SU-DHL-6 (cell line): ENCODE measurements at regions not wholly inside any gene's neighbourhood (a gene's known extent, or its start where the extent isn't known, plus 50 kb on each side); places are given as distances from the start of the nearest gene placed in this dataset.

Experiments used
- H2AFZ ChIP-seq: fragments of 200-600 bp; sonication (generic); 2 replicates; pipeline ENCODE4 v1.6.1; 2014; ENCODE audit warnings: low read depth, mild to moderate bottlenecking, moderate library complexity, mixed read lengths, antibody characterized with exemption, low read length; ENCODE audit not compliant: severe bottlenecking
- H3F3A ChIP-seq: fragments of 200-600 bp; shearing (Covaris generic); 2 replicates; pipeline ENCODE4 v1.6.0; 2016; ENCODE audit warnings: antibody characterized with exemption, mild to moderate bottlenecking; ENCODE audit not compliant: insufficient read depth
- H3K27ac ChIP-seq: fragments of 200-600 bp; sonication (generic); 2 replicates; pipeline ENCODE4 v1.5.1; 2016; ENCODE audit warnings: low read depth, mild to moderate bottlenecking, low read length, moderate library complexity, mixed read lengths
- H3K27me3 ChIP-seq: fragments of 200-600 bp; sonication (generic), shearing (Covaris generic); 2 replicates; pipeline ENCODE4 v1.6.0; 2014; ENCODE audit warnings: mild to moderate bottlenecking, low read length
- H3K36me3 ChIP-seq: fragments of 200-600 bp; sonication (generic); 2 replicates; pipeline ENCODE4 v1.6.1; 2014; ENCODE audit warnings: mild to moderate bottlenecking, low read length, mixed read lengths
- H3K4me2 ChIP-seq: fragments of 300-600, 200-600 bp; shearing (Covaris generic), sonication (generic); 2 replicates; pipeline ENCODE4 v1.6.0; 2014; ENCODE audit warnings: low read length, low read depth, mild to moderate bottlenecking; ENCODE audit not compliant: poor library complexity, severe bottlenecking
- H3K4me3 ChIP-seq: fragments of 200-600 bp; sonication (generic); 2 replicates; pipeline ENCODE4 v1.5.1; 2014; ENCODE audit warnings: antibody characterized with exemption, low read length, mild to moderate bottlenecking, mixed read lengths; ENCODE audit not compliant: insufficient read depth, poor library complexity, severe bottlenecking
- H3K79me2 ChIP-seq: fragments of 200-600 bp; sonication (generic); 2 replicates; pipeline ENCODE4 v1.6.1; 2014; ENCODE audit warnings: mild to moderate bottlenecking, low read length, moderate library complexity; ENCODE audit not compliant: insufficient read depth
- H3K9ac ChIP-seq: fragments of 200-600 bp; sonication (generic); 2 replicates; pipeline ENCODE4 v1.7.0; 2014; ENCODE audit warnings: mild to moderate bottlenecking, low read length
- H3K9me2 ChIP-seq: fragments of 200-600 bp; sonication (generic); replicated peaks from 2 replicates; pipeline ENCODE4 v1.6.1; 2014; ENCODE audit warnings: low read length; ENCODE audit not compliant: insufficient read depth
- H3K9me3 ChIP-seq: fragments of 200-600 bp; sonication (generic); 2 replicates; pipeline ENCODE4 v1.6.1; 2014; ENCODE audit warnings: low read length, mixed read lengths; ENCODE audit not compliant: insufficient read depth
- H4K20me1 ChIP-seq: fragments of 200-600 bp; sonication (generic); 2 replicates; pipeline ENCODE4 v1.6.1; 2014; ENCODE audit warnings: low read depth, mild to moderate bottlenecking, antibody characterized with exemption, low read length, moderate library complexity, mixed read lengths
- EZH2phosphoT487 ChIP-seq: fragments of 200-600 bp; sonication (generic), shearing (Covaris generic); conservative IDR thresholded peaks from 2 replicates; pipeline ENCODE4 v1.6.1; 2018; ENCODE audit warnings: mild to moderate bottlenecking, antibody characterized with exemption, low read length, moderate library complexity, mixed read lengths
- TF ChIP-seq, protein P1 (sequence below): fragments of 200-600 bp; sonication (generic); IDR thresholded peaks from one replicate; pipeline ENCODE4 v1.5.1; 2017; ENCODE audit warnings: antibody characterized with exemption, mild to moderate bottlenecking, low read length, moderate library complexity; ENCODE audit not compliant: insufficient read depth, poor library complexity, severe bottlenecking

- H3K27me3 ChIP-seq: no peaks in the 10 kb centered on the region
- peaks cover 8% of the 10 kb centered on the region; the same call in 1 of the 2 replicates for H3K9me3 ChIP-seq
- H3K4me3 ChIP-seq: no peak overlapping the region
- TF ChIP-seq, protein P1, sequence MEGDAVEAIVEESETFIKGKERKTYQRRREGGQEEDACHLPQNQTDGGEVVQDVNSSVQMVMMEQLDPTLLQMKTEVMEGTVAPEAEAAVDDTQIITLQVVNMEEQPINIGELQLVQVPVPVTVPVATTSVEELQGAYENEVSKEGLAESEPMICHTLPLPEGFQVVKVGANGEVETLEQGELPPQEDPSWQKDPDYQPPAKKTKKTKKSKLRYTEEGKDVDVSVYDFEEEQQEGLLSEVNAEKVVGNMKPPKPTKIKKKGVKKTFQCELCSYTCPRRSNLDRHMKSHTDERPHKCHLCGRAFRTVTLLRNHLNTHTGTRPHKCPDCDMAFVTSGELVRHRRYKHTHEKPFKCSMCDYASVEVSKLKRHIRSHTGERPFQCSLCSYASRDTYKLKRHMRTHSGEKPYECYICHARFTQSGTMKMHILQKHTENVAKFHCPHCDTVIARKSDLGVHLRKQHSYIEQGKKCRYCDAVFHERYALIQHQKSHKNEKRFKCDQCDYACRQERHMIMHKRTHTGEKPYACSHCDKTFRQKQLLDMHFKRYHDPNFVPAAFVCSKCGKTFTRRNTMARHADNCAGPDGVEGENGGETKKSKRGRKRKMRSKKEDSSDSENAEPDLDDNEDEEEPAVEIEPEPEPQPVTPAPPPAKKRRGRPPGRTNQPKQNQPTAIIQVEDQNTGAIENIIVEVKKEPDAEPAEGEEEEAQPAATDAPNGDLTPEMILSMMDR: no peak
- TF ChIP-seq EZH2phosphoT487: no peak
- no peaks in the 10 kb centered on the region for H3K9me2 ChIP-seq
- no peak overlapping the region for H3K27ac ChIP-seq
- no peak overlapping the region for H2AFZ ChIP-seq
- H3K79me2 ChIP-seq: no peaks in the 10 kb centered on the region
- H3K9ac ChIP-seq: no peak overlapping the region
- H3F3A ChIP-seq: no peaks in the 10 kb centered on the region
- H4K20me1 ChIP-seq: no peaks in the 10 kb centered on the region
- no peak overlapping the region for H3K4me2 ChIP-seq
- H3K36me3 ChIP-seq: no peaks in the 10 kb centered on the region
Observed at GRCh38 chr4:78704981-78705683, 71.0 kb upstream of the BMP2K start.

DNA sequence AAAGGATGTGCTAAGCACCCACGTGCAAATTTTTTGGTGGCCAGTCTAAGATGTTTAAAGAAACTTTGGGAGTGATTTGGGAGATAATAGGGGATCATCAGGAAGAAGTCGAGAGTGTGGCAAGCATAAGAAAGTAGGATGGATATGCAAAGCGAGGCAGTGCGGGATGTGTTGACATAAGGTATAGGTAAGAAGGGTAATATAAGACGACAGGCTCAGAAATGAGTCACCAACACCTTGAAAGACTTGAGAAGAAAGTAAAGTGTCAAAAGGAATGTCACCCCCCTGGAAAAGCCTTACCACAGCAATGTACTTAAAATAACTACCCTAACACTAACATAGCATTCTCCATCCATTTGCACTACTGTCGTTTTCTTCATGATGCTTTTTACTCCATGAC lies 69.8 kb upstream of the BMP2K start:
- H3K9ac ChIP-seq: no peak overlapping the region
- no peak overlapping the region for H3K4me2 ChIP-seq
- no peaks in the 10 kb centered on the region for H3K9me2 ChIP-seq
- no peaks in the 10 kb centered on the region for H3K36me3 ChIP-seq
- H3K9me3 ChIP-seq: peaks cover 8% of the 10 kb centered on the region; the same call in 1 of the 2 replicates
- H3K79me2 ChIP-seq: no peaks in the 10 kb centered on the region
- no peaks in the 10 kb centered on the region for H4K20me1 ChIP-seq
- H3K4me3 ChIP-seq: no peak overlapping the region
- TF ChIP-seq EZH2phosphoT487: no peak
- TF ChIP-seq, protein P1: no peak
- H3K27me3 ChIP-seq: no peaks in the 10 kb centered on the region
- no peaks in the 10 kb centered on the region for H3F3A ChIP-seq
- no peak overlapping the region for H3K27ac ChIP-seq
- H2AFZ ChIP-seq: no peak overlapping the region

DNA sequence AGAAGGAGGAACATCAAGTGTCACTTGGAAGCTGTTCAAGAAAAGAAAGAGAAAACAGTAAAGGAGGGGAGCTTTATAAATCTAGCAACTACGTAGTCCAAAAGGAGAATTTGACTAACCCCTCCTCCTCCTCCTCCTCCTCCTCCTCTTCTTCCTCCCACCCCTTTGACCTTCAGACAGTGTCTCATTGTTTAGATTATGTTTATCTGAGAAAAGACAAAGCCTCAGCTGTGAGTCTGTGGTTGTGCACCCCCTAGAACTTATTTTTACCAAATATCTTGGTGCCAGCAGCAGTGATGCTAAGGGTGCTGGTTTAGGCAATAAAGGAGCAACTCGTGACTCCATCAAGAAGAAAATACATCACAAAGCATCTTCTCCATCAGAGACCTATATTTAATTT lies 68.9 kb upstream of the BMP2K start:
- peak overlapping the region; percentile 71 for H2AFZ ChIP-seq

More for the DNA sequence above, 68.9 kb upstream of the BMP2K start:
- TF ChIP-seq, protein P1: no peak
- TF ChIP-seq EZH2phosphoT487: no peak
- Histone ChIP-seq H3K27me3 (no peaks in the 10 kb centered on the region), H4K20me1 (no peaks in the 10 kb centered on the region), H3K9ac (no peak overlapping the region), H3K4me2 (peak overlapping the region; percentile 47), H3F3A (no peaks in the 10 kb centered on the region), H3K4me3 (no peak overlapping the region), H3K36me3 (no peaks in the 10 kb centered on the region), H3K27ac (peak overlapping the region; percentile 35; the same call in 1 of the 2 replicates), H3K9me2 (no peaks in the 10 kb centered on the region), H3K9me3 (peaks cover 8% of the 10 kb centered on the region; the same call in 1 of the 2 replicates), H3K79me2 (no peaks in the 10 kb centered on the region)
